ENCODE measurements at regions not wholly inside any gene's neighbourhood (a gene's known extent, or its start where the extent isn't known, plus 50 kb on each side); places are given as distances from the start of the nearest gene placed in this dataset.

DNA sequence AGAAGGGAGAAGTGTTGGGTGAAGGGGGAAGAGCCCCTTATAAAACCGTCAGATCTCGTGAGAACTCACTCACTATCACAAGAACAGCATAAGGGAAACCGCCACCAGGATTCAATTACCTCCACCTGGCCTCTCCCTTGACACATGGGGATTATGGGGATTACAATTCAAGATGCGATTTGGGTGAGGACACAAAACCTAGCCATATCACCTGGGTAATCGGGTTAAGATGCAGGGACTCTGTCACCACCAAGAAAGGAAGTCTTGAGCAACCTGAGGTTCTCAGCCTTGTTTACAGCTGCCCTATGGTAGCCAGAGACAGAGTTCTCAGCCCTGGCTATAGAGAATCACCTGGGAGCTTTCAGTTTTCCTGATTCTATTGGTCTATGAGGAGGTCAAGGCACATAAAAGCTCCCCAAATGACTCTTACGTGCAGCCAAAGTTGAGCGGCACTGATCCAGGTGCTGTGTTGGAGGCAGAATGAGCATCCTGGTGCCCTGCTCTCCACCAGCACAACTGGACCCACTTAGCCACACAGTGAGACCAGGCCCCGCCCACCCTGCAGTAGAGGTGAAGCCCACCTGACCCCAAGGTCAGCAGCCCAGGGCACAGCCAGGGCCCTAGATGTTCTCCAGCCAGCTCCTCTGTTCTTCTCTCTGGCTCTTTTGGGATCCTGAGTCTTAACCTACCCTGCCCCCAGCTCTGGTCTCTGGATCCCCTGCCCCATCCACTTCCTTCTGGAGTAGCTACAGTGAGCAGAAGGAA, 138.5 kb upstream of the CDH5 start:
- H4K20me1 ChIP-seq (ENCODE audit: insufficient read depth, low read length), result no peaks in the 10 kb centered on the region
- H3K4me2 ChIP-seq (ENCODE audit: low read depth, low read length), result no peak overlapping the region
- H3K4me3 ChIP-seq (replicated peaks in 1 of 3; ENCODE audit: insufficient read depth in 1 of 3, low read depth in 2 of 3, low read length in 3 of 3), result no peak overlapping the region
- FAIRE-seq, result no peak
- H3K4me1 ChIP-seq (ENCODE audit: insufficient read depth, low read length), result no peaks in the 10 kb centered on the region
- no peak for DNase-seq (ENCODE audit: low spot score)
- H3K9me3 ChIP-seq (ENCODE audit: low read length), result no peaks in the 10 kb centered on the region
- no peak overlapping the region for H2AFZ ChIP-seq (ENCODE audit: low read length)
- 29% methylated on average over 8 of the region's 8 CpGs for WGBS (ENCODE audit: low lambda C conversion rate)
- no peaks in the 10 kb centered on the region for H3K79me2 ChIP-seq (ENCODE audit: insufficient read depth, low read length)
- ChIA-PET CTCF (ENCODE audit: low intra/inter-chr PET ratio, low total read pairs) (no interaction called here), POLR2A (no interaction called here)
- H3K27me3 ChIP-seq (ENCODE audit: control insufficient read depth in 1 of 2, insufficient read depth in 2 of 2, low read length in 2 of 2), result peaks cover 7 to 77% of the 10 kb centered on the region in 2 experiments
- no peaks in the 10 kb centered on the region for H3K36me3 ChIP-seq (replicated peaks in 1 of 2; ENCODE audit: control insufficient read depth in 1 of 2, insufficient read depth in 2 of 2, low read length in 2 of 2)
- no peak overlapping the region for H3K9ac ChIP-seq (ENCODE audit: insufficient read depth, low read depth, low read length)
- ATAC-seq, result no peak
- in situ Hi-C loops (cut with HindIII; ENCODE audit: extremely low pct_ligation_motif_present, low pct_unique_long_range_greater_than_20kb), result no loop called here
- no peak overlapping the region for H3K27ac ChIP-seq (ENCODE audit: extremely low read length, insufficient read depth, low read length)
- BruUV-seq (replicated peaks), result no TSS peak
- no peak for TF ChIP-seq ZNF564 (CRISPR knock-in tag; IDR thresholded peaks at IDR 0.05)
- TF ChIP-seq, protein P1, sequence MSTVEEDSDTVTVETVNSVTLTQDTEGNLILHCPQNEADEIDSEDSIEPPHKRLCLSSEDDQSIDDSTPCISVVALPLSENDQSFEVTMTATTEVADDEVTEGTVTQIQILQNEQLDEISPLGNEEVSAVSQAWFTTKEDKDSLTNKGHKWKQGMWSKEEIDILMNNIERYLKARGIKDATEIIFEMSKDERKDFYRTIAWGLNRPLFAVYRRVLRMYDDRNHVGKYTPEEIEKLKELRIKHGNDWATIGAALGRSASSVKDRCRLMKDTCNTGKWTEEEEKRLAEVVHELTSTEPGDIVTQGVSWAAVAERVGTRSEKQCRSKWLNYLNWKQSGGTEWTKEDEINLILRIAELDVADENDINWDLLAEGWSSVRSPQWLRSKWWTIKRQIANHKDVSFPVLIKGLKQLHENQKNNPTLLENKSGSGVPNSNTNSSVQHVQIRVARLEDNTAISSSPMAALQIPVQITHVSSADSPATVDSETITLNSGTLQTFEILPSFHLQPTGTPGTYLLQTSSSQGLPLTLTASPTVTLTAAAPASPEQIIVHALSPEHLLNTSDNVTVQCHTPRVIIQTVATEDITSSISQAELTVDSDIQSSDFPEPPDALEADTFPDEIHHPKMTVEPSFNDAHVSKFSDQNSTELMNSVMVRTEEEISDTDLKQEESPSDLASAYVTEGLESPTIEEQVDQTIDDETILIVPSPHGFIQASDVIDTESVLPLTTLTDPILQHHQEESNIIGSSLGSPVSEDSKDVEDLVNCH (CRISPR knock-in tag; IDR thresholded peaks at IDR 0.05), result no peak
- intact Hi-C loops (cut with micrococcal nuclease; ENCODE audit: unreplicated experiment), result no loop called here

- H3K27me3 ChIP-seq (ENCODE audit: control insufficient read depth in 1 of 2, insufficient read depth in 2 of 2, low read length in 2 of 2), result peaks cover 7 to 65% of the 10 kb centered on the region in 2 experiments
- no peaks in the 10 kb centered on the region for H3K79me2 ChIP-seq (ENCODE audit: insufficient read depth, low read length)
- H3K9ac ChIP-seq (ENCODE audit: insufficient read depth, low read depth, low read length), result no peak overlapping the region
- POLR2A ChIA-PET, result no interaction called here
- TF ChIP-seq, protein P2, sequence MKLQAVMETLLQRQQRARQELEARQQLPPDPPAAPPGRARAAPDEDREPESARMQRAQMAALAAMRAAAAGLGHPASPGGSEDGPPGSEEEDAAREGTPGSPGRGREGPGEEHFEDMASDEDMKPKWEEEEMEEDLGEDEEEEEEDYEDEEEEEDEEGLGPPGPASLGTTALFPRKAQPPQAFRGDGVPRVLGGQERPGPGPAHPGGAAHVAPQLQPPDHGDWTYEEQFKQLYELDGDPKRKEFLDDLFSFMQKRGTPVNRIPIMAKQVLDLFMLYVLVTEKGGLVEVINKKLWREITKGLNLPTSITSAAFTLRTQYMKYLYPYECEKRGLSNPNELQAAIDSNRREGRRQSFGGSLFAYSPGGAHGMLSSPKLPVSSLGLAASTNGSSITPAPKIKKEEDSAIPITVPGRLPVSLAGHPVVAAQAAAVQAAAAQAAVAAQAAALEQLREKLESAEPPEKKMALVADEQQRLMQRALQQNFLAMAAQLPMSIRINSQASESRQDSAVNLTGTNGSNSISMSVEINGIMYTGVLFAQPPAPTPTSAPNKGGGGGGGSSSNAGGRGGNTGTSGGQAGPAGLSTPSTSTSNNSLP (IDR thresholded peaks at IDR 0.05; ENCODE audit: low read depth, low read length), result no peak
- TF ChIP-seq ZNF777 (CRISPR knock-in tag; IDR thresholded peaks at IDR 0.05), result no peak
- TF ChIP-seq WIZ (CRISPR knock-in tag; IDR thresholded peaks at IDR 0.05), result no peak
- TF ChIP-seq TAF15 (IDR thresholded peaks at IDR 0.05; ENCODE audit: low read depth, low read length, poor library complexity, severe bottlenecking), result no peak
- no peak for TF ChIP-seq RBFOX2 (IDR thresholded peaks at IDR 0.05; ENCODE audit: low read depth, low read length)
- TF ChIP-seq KAT8 (CRISPR knock-in tag; IDR thresholded peaks at IDR 0.05), result no peak
- no peak for TF ChIP-seq ZBTB21 (CRISPR knock-in tag; IDR thresholded peaks at IDR 0.05)
- FAIRE-seq (no peak), DNase-seq (ENCODE audit: low spot score) (no peak), ATAC-seq (no peak)
- no peaks in the 10 kb centered on the region for H3K4me1 ChIP-seq (ENCODE audit: insufficient read depth, low read length)
- BruUV-seq (replicated peaks), result no TSS peak
- 13% methylated on average over 5 of the region's 5 CpGs for WGBS (ENCODE audit: low lambda C conversion rate)
- no peak overlapping the region for H3K4me3 ChIP-seq (replicated peaks in 1 of 3; ENCODE audit: insufficient read depth in 1 of 3, low read depth in 2 of 3, low read length in 3 of 3)
- no peaks in the 10 kb centered on the region for H3K36me3 ChIP-seq (replicated peaks in 1 of 2; ENCODE audit: control insufficient read depth in 1 of 2, insufficient read depth in 2 of 2, low read length in 2 of 2)
- no peaks in the 10 kb centered on the region for H3K9me3 ChIP-seq (ENCODE audit: low read length)
- H2AFZ ChIP-seq (ENCODE audit: low read length), result no peak overlapping the region
- CTCF ChIA-PET (ENCODE audit: low intra/inter-chr PET ratio, low total read pairs), result no interaction called here
- intact Hi-C loops (cut with micrococcal nuclease; ENCODE audit: unreplicated experiment), result no loop called here
- no peak overlapping the region for H3K27ac ChIP-seq (ENCODE audit: extremely low read length, insufficient read depth, low read length)
- no peaks in the 10 kb centered on the region for H4K20me1 ChIP-seq (ENCODE audit: insufficient read depth, low read length)
- in situ Hi-C loops (cut with HindIII; ENCODE audit: extremely low pct_ligation_motif_present, low pct_unique_long_range_greater_than_20kb), result no loop called here
- no peak overlapping the region for H3K4me2 ChIP-seq (ENCODE audit: low read depth, low read length)
Measured at GRCh38 chr16:66226762-66227161, 139.7 kb upstream of the CDH5 start.
